IPS-15b (cell line): ENCODE measurements at regions not wholly inside any gene's neighbourhood (a gene's known extent, or its start where the extent isn't known, plus 50 kb on each side); places are given as distances from the start of the nearest gene placed in this dataset.

ENCODE experiments used
- H3K27me3 ChIP-seq: one replicate; pipeline ENCODE4 v1.6.1; 2013; ENCODE audit warnings: low read length; ENCODE audit not compliant: control insufficient read depth, insufficient read depth
- H3K36me3 ChIP-seq: one replicate; pipeline ENCODE4 v1.6.1; 2013; ENCODE audit warnings: low read length; ENCODE audit not compliant: control insufficient read depth, insufficient read depth
- H3K4me1 ChIP-seq: one replicate; pipeline ENCODE4 v1.6.1; 2013; ENCODE audit warnings: mild to moderate bottlenecking, low read length; ENCODE audit not compliant: control insufficient read depth, insufficient read depth
- H3K4me3 ChIP-seq: one replicate; pipeline ENCODE4 v1.5.1; 2013; ENCODE audit warnings: low read depth, low read length
- H3K9ac ChIP-seq: one replicate; pipeline ENCODE4 v1.6.1; 2013; ENCODE audit warnings: low read depth, mild to moderate bottlenecking, low read length
- H3K9me3 ChIP-seq: one replicate; pipeline ENCODE4 v1.6.1; 2013; ENCODE audit warnings: mild to moderate bottlenecking, low read length; ENCODE audit not compliant: control insufficient read depth, insufficient read depth

DNA sequence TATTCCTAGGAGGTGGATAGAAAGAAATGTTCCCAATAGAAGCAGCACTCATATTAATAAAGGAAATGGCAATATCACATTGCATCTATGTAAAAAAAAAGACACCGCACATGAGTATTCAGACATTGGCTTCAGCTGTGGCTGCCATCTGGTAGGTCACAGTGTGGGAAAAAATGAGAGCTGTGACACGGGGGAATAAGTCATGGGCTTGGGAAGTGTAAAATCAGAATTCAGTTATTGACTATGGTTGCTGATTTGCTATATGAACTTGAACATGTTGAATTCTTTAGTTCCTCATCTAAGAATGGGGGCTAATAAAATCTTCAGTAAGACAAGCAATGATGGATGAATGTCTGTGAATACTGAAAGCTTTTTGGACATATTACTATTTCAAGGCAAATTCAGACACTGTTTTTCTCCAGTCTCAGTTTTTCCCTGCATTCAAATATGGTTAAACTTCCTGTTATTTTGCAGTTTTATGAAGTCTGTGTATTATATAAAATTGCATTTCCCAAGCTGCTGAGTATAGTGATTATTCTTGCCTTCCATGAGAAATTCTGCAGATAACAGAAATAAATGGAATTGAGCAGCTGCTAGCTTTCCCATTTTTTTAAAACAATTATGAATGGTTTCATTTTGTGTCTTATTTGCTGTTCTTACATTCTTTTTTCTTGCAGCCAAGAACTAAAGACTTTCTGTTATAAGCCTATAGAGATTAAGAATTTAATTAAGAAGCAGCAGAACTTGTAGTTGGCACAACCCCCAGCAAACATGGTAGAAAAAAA, 221.0 kb downstream of the ANKRD50 start:
- Histone ChIP-seq H3K27me3 (no peaks in the 10 kb centered on the region), H3K9me3 (no peaks in the 10 kb centered on the region), H3K4me1 (no peaks in the 10 kb centered on the region), H3K9ac (no peak overlapping the region), H3K4me3 (no peak overlapping the region), H3K36me3 (no peaks in the 10 kb centered on the region)

DNA sequence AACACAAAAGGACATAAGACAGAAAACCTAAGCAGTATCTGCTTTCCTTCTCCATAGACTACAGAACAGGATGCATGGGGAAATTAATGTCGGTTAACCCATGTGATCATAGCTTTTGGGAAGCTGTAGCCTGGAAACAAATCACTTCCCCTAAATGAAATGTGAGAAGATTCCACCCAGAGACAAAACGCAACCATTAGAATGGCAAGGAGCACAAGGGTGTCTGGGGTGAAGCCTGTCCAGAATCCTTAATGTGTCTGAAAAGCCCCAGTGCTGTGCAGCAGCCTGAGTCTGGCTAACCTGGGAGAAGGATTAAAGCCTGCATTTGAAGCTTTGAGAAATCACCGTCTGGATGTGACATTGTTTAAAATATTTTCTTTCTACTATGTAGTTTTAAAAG, 213.3 kb downstream of the ANKRD50 start:
- no peak overlapping the region for H3K9ac ChIP-seq
- no peaks in the 10 kb centered on the region for H3K9me3 ChIP-seq
- H3K4me3 ChIP-seq, result no peak overlapping the region
- no peaks in the 10 kb centered on the region for H3K4me1 ChIP-seq
- no peaks in the 10 kb centered on the region for H3K27me3 ChIP-seq
- no peaks in the 10 kb centered on the region for H3K36me3 ChIP-seq

DNA sequence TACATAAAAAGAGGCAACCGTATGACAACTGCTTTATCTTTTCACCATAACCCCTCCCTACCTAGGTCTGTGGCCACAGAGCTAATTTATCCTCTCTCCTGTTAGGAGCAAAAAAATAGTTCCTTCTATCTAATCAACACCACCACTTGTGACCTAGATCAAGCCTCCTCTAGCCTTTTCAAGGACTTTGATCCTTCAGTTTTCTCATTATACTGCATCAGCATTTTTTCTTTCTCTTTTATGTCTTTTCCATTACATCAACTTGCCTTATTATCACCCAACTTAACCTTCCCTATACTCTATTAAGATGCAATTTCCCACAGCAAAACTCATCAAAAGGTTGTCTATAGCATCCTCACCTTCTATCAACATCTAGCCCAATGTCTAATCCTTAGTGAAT, 211.0 kb downstream of the ANKRD50 start:
- Histone ChIP-seq H3K4me1 (no peaks in the 10 kb centered on the region), H3K9me3 (no peaks in the 10 kb centered on the region), H3K9ac (no peak overlapping the region), H3K4me3 (no peak overlapping the region), H3K36me3 (no peaks in the 10 kb centered on the region), H3K27me3 (no peaks in the 10 kb centered on the region)

DNA sequence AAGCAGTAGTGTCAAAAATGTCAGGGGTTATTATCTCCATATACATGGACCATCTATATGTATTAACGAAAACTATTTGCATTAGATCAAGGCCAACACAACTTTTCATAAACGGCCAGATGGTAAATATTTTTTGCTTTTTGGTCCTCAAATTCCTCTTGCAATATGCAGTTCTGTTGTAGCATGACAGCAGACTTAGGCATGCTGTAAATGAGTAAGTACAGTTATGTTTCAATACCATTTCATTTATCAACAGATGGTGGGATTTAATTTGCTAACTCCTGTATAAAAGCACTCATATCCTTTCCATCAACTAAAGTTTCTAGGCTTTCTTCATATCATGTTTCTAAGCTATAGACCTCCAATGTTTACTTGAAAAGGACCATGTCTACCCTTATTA, 208.1 kb downstream of the ANKRD50 start:
- Histone ChIP-seq H3K4me3 (no peak overlapping the region), H3K36me3 (no peaks in the 10 kb centered on the region), H3K9me3 (no peaks in the 10 kb centered on the region), H3K4me1 (no peaks in the 10 kb centered on the region), H3K27me3 (no peaks in the 10 kb centered on the region), H3K9ac (no peak overlapping the region)

DNA sequence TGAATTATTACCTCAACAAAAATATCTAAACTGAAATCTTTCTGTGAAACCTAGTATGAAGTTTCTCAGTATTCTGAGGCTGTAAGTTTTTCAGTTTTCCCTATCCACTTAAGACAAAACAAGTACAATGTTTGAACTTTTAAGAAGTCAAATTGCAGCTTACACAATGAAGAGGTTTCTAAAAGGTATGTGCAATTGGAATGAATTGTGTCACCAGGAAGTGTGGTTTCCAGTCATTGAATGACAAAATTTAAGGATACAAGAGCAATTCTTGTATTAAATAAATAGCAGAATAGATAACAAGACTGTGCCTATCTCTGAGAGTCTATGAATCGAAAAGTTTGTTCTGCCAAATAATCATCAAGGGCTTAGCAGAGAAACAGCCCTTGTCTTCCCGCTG, 207.3 kb downstream of the ANKRD50 start:
- no peaks in the 10 kb centered on the region for H3K4me1 ChIP-seq
- H3K27me3 ChIP-seq, result no peaks in the 10 kb centered on the region
- no peaks in the 10 kb centered on the region for H3K9me3 ChIP-seq
- no peak overlapping the region for H3K9ac ChIP-seq
- H3K4me3 ChIP-seq, result no peak overlapping the region
- no peaks in the 10 kb centered on the region for H3K36me3 ChIP-seq

DNA sequence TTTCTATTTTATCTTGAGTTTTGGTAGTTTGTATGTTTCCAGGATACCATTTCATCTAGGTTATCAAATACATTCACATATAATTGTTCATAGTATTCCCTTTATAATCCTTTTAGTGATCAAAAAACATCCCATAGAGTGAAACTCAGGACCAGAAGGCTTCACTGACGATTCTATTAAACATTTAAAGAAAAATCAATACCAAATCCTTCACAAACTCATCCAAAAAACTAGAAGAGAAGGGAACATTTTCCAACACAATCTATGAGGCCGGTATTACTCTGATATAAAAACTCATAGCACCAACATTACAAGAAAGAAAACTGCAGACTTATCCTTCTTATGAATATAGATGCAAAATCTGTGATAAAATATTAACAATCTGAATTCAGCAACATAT, 203.4 kb downstream of the ANKRD50 start:
- Histone ChIP-seq H3K9me3 (no peaks in the 10 kb centered on the region), H3K27me3 (no peaks in the 10 kb centered on the region), H3K36me3 (no peaks in the 10 kb centered on the region), H3K4me1 (no peaks in the 10 kb centered on the region), H3K9ac (no peak overlapping the region), H3K4me3 (no peak overlapping the region)

DNA sequence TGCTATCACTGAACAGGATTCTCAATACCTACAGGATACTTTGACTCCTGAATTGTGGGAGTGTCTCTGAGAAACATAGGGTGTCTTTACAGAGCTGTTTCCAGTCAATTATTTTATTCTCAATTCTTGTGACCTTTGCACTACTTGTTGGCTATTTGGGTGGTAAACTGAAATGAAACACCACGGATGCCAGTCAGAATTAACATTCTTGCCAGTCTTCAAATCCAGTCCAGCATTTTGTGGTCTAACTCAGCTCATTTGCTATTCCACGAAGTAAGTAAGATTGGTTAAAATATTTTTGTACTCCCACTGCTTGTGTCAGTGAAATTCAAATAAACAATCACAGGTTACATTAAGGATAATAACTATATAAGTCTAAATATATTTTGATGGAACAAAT, 197.9 kb downstream of the ANKRD50 start:
- Histone ChIP-seq H3K9ac (no peak overlapping the region), H3K4me1 (no peaks in the 10 kb centered on the region), H3K27me3 (no peaks in the 10 kb centered on the region), H3K36me3 (no peaks in the 10 kb centered on the region), H3K4me3 (no peak overlapping the region), H3K9me3 (no peaks in the 10 kb centered on the region)

DNA sequence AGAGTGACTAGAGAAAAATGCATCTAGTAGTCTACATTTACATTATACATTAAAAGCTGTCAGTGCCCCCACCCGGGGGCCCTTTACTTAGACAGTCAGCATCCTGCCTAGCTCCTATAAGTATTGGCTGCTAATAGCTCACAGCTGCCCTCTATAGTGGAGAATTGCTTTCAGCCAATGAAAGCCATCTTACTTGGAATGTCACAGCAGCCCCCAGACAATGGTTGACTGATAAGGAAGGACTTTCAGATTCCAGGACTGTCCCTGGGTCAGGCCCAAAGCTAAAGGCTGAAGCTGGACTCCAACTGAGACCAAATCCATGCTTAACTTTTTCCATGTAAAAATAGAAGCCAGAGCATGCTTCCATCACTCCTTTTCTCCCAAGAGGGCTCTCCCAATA, 196.9 kb downstream of the ANKRD50 start:
- H3K4me3 ChIP-seq, result no peak overlapping the region
- H3K4me1 ChIP-seq, result no peaks in the 10 kb centered on the region
- H3K27me3 ChIP-seq, result no peaks in the 10 kb centered on the region
- H3K36me3 ChIP-seq, result no peaks in the 10 kb centered on the region
- H3K9me3 ChIP-seq, result no peaks in the 10 kb centered on the region
- H3K9ac ChIP-seq, result no peak overlapping the region

DNA sequence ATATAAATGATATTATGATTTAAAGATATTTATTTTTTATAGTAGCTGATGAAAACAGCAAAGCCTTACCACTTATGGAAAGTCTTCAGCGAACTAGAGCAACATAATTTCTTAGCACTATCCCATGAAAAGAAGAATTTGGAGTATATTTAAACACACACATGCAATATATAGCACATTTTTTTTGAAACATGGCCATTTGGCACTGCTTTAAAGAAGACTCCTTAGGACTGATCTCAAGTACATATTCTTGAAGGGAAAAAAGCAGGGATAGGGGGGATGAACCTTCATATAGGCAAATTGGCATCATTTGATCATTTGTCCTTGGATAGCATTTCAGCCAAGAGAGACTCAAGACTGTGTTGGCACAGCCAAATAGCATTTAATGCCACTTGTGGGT, 193.3 kb downstream of the ANKRD50 start:
- Histone ChIP-seq H3K4me1 (no peaks in the 10 kb centered on the region), H3K4me3 (no peak overlapping the region), H3K27me3 (no peaks in the 10 kb centered on the region), H3K36me3 (no peaks in the 10 kb centered on the region), H3K9ac (no peak overlapping the region), H3K9me3 (no peaks in the 10 kb centered on the region)

DNA sequence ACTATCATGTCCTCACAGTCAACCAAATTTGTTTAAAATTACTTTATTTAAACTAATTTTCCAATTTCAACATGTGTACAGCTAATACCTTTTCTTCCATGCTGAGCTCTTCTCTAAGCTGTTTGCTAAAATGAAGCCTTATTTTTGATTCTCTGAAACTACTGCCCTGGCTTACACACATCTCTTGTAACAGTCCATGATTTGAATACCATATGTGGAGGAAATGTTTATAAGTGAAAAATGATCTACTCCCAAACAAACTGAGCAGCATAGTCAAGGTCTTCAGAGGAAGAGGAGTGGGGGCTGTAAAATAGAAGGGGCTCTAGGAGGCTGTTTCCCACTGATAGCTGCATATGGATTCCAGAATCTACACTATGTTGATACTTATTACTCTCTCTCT, 188.7 kb downstream of the ANKRD50 start:
- Histone ChIP-seq H3K36me3 (no peaks in the 10 kb centered on the region), H3K4me1 (no peaks in the 10 kb centered on the region), H3K9ac (no peak overlapping the region), H3K4me3 (no peak overlapping the region), H3K27me3 (no peaks in the 10 kb centered on the region), H3K9me3 (no peaks in the 10 kb centered on the region)

DNA sequence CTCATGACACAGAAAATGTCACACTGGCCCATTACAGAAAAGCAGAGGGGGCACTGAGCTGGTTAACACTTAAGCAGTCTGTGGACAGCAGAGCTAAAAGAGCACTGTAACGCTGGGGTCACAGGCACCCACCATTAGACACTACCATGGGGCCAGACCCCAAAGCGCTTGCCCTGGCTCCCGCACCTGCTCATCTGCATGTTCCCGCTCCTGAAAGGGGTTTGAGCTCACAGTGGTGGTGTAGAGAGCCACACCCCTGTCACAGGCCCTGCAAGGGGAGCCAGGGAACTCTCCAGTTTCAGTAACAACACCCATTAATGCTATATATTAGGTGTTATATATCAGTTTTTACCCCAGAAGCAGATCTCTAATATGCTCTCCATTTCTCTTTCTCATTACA, 187.0 kb downstream of the ANKRD50 start:
- Histone ChIP-seq H3K27me3 (no peaks in the 10 kb centered on the region), H3K4me3 (no peak overlapping the region), H3K9ac (no peak overlapping the region), H3K36me3 (no peaks in the 10 kb centered on the region), H3K9me3 (no peaks in the 10 kb centered on the region), H3K4me1 (no peaks in the 10 kb centered on the region)

DNA sequence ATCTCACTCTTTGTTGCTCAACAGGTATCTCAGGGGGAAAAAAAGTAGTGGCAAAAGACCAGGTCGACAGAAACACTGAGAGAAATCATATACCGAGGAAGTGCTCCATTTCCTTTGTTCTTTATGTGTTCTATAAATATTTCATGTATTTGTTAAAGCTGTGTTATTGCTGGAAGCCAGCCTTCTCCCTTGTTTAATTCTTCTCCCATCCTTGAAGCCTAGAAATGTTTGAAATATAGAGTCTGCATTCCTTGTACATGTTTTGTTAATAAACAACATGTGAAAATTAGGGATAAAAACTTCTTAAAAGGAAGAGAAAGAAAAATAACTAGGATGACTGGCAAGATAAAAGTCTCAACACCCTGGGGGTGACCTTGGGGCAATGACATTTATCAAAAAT, 186.2 kb downstream of the ANKRD50 start:
- Histone ChIP-seq H3K4me3 (no peak overlapping the region), H3K9me3 (no peaks in the 10 kb centered on the region), H3K4me1 (no peaks in the 10 kb centered on the region), H3K36me3 (no peaks in the 10 kb centered on the region), H3K27me3 (no peaks in the 10 kb centered on the region), H3K9ac (no peak overlapping the region)
